ENCODE measurements at regions not wholly inside any gene's neighbourhood (a gene's known extent, or its start where the extent isn't known, plus 50 kb on each side); places are given as distances from the start of the nearest gene placed in this dataset.

DNA sequence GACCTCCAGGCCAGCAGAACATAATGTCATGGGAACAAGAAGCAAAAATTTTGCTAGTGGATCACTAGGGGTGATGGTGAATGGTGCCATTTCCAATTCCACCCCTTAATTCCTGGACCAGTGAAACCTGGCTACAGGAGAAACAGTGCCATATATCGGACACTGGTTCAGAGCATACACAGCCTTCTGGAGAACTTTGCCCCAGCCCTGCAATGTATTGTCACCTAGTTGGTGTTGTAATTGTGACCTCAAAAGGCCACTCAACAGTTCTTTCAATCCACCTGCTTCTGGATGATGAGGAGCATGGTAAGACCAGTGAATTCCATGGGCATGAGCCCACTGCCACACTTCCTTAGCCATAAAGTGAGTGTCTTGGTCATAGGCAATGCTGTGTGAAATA is 59.8 kb upstream of the AASS start (continued):
- TF ChIP-seq, protein P1, sequence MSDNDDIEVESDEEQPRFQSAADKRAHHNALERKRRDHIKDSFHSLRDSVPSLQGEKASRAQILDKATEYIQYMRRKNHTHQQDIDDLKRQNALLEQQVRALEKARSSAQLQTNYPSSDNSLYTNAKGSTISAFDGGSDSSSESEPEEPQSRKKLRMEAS (IDR thresholded peaks at IDR 0.05), result no peak

GRCh38 chr7:122200888-122201287 is 56.8 kb upstream of the AASS start:
- H3K27me3 ChIP-seq (ENCODE audit: control insufficient read depth in 1 of 2, insufficient read depth in 2 of 2, low read length in 2 of 2), result no peaks in the 10 kb centered on the region
- CTCF ChIA-PET (ENCODE audit: low intra/inter-chr PET ratio, low total read pairs), result no interaction called here

More at GRCh38 chr7:122200888-122201287, 56.8 kb upstream of the AASS start:
- DNase-seq (ENCODE audit: low spot score) (no peak), ATAC-seq (no peak), FAIRE-seq (no peak)
- Histone ChIP-seq H3K4me2 (ENCODE audit: low read depth, low read length) (no peak overlapping the region), H3K79me2 (ENCODE audit: insufficient read depth, low read length) (no peaks in the 10 kb centered on the region), H3K9me3 (ENCODE audit: low read length) (no peaks in the 10 kb centered on the region), H3K27ac (ENCODE audit: extremely low read length, insufficient read depth, low read length) (no peak overlapping the region), H3K4me3 (replicated peaks in 1 of 3; ENCODE audit: insufficient read depth in 1 of 3, low read depth in 2 of 3, low read length in 3 of 3) (no peak overlapping the region), H3K36me3 (replicated peaks in 1 of 2; ENCODE audit: control insufficient read depth in 1 of 2, insufficient read depth in 2 of 2, low read length in 2 of 2) (no peaks in the 10 kb centered on the region), H3K4me1 (ENCODE audit: insufficient read depth, low read length) (no peaks in the 10 kb centered on the region), H3K9ac (ENCODE audit: insufficient read depth, low read depth, low read length) (no peak overlapping the region), H4K20me1 (ENCODE audit: insufficient read depth, low read length) (no peaks in the 10 kb centered on the region), H2AFZ (ENCODE audit: low read length) (no peak overlapping the region)
- no TSS peak for BruUV-seq (replicated peaks)
- WGBS (ENCODE audit: low lambda C conversion rate), result 36% methylated on average over 1 of the region's 1 CpG
- in situ Hi-C loops (cut with HindIII; ENCODE audit: extremely low pct_ligation_motif_present, low pct_unique_long_range_greater_than_20kb) (no loop called here), intact Hi-C loops (cut with micrococcal nuclease; ENCODE audit: unreplicated experiment) (no loop called here)
- POLR2A ChIA-PET, result no interaction called here
- TF ChIP-seq ZNF724P (CRISPR knock-in tag; IDR thresholded peaks at IDR 0.05; ENCODE audit: borderline replicate concordance), result no peak
- no peak for TF ChIP-seq ZNF460 (CRISPR knock-in tag; IDR thresholded peaks at IDR 0.05; ENCODE audit: borderline replicate concordance)
- no peak for TF ChIP-seq FIP1L1 (IDR thresholded peaks at IDR 0.05; ENCODE audit: borderline replicate concordance, insufficient read depth, low read depth, low read length)
- no peak for TF ChIP-seq ZNF782 (CRISPR knock-in tag; IDR thresholded peaks at IDR 0.05; ENCODE audit: borderline replicate concordance)
- TF ChIP-seq, protein P2, sequence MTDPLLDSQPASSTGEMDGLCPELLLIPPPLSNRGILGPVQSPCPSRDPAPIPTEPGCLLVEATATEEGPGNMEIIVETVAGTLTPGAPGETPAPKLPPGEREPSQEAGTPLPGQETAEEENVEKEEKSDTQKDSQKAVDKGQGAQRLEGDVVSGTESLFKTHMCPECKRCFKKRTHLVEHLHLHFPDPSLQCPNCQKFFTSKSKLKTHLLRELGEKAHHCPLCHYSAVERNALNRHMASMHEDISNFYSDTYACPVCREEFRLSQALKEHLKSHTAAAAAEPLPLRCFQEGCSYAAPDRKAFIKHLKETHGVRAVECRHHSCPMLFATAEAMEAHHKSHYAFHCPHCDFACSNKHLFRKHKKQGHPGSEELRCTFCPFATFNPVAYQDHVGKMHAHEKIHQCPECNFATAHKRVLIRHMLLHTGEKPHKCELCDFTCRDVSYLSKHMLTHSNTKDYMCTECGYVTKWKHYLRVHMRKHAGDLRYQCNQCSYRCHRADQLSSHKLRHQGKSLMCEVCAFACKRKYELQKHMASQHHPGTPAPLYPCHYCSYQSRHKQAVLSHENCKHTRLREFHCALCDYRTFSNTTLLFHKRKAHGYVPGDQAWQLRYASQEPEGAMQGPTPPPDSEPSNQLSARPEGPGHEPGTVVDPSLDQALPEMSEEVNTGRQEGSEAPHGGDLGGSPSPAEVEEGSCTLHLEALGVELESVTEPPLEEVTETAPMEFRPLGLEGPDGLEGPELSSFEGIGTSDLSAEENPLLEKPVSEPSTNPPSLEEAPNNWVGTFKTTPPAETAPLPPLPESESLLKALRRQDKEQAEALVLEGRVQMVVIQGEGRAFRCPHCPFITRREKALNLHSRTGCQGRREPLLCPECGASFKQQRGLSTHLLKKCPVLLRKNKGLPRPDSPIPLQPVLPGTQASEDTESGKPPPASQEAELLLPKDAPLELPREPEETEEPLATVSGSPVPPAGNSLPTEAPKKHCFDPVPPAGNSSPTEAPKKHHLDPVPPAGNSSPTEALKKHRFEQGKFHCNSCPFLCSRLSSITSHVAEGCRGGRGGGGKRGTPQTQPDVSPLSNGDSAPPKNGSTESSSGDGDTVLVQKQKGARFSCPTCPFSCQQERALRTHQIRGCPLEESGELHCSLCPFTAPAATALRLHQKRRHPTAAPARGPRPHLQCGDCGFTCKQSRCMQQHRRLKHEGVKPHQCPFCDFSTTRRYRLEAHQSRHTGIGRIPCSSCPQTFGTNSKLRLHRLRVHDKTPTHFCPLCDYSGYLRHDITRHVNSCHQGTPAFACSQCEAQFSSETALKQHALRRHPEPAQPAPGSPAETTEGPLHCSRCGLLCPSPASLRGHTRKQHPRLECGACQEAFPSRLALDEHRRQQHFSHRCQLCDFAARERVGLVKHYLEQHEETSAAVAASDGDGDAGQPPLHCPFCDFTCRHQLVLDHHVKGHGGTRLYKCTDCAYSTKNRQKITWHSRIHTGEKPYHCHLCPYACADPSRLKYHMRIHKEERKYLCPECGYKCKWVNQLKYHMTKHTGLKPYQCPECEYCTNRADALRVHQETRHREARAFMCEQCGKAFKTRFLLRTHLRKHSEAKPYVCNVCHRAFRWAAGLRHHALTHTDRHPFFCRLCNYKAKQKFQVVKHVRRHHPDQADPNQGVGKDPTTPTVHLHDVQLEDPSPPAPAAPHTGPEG (CRISPR knock-in tag; IDR thresholded peaks at IDR 0.05), result no peak
- no peak for TF ChIP-seq ZIK1 (CRISPR knock-in tag; IDR thresholded peaks at IDR 0.05; ENCODE audit: borderline replicate concordance, low read depth)
- no peak for TF ChIP-seq FOXK1 (CRISPR knock-in tag; IDR thresholded peaks at IDR 0.05; ENCODE audit: borderline replicate concordance, low read depth)
- TF ChIP-seq ZNF747 (CRISPR knock-in tag; IDR thresholded peaks at IDR 0.05; ENCODE audit: borderline replicate concordance), result no peak
- TF ChIP-seq SUZ12 (IDR thresholded peaks at IDR 0.05; ENCODE audit: low read depth, low read length), result no peak
